Jurkat, Clone E6-1 (cell line): ENCODE measurements at regions not wholly inside any gene's neighbourhood (a gene's known extent, or its start where the extent isn't known, plus 50 kb on each side); places are given as distances from the start of the nearest gene placed in this dataset.
"Not testable (repeated sequence)": the region's sequence is repeated elsewhere in the genome, so short reads cannot be mapped to it uniquely, and the experiment has no call there.

Experiments used
- DNase-seq: peaks from one replicate; pipeline ENCODE4 v3.0.0-alpha.2; 2011; ENCODE audit warnings: low read depth, low spot score
- H3K4me3 ChIP-seq: 2 replicates; pipeline ENCODE4 v1.5.1; 2011; ENCODE audit warnings: mild to moderate bottlenecking, low read length, control low read depth, moderate library complexity

DNA sequence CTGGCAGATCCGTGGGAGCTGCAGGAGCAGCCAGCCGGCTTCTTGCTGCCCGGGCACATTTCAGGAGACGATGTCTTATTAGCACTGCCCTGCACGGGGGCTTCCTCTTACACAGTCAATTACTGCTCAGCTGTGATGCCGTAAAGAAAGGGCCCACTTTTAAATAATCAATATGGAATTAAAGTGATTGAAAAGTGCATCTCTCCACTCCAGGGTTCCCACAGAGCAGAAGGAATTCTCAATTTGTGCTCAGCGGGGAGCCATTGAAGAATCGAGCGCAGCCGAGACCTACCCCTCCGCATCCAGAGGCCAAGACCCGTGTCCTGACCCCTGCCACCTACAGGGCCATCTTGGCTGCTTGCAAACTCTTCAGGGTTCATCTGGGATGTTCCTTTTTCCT lies 399.4 kb upstream of the C16orf82 start:
- H3K4me3 ChIP-seq, result no peak overlapping the region
- DNase-seq, result no peak

DNA sequence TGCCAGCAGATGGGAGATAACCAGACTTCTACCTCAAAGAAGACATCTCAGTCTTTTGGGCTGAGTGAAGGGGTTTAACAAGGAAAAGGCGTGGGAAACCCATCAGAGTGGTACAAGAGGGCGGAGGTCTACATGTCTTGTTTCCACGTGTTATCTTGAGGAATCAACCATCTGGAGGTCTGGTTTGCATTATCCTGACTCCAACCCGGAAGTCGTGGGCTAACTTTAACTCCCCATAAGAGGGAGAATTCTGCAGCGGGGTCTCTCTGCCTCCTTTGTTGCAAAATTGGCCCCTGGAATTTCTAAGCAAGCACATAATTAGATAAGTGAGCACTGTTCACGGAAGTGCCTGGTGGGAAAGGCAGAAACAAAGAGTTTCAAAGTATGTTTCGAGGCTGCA lies 398.7 kb upstream of the C16orf82 start:
- no peak overlapping the region for H3K4me3 ChIP-seq
- DNase-seq, result no peak

DNA sequence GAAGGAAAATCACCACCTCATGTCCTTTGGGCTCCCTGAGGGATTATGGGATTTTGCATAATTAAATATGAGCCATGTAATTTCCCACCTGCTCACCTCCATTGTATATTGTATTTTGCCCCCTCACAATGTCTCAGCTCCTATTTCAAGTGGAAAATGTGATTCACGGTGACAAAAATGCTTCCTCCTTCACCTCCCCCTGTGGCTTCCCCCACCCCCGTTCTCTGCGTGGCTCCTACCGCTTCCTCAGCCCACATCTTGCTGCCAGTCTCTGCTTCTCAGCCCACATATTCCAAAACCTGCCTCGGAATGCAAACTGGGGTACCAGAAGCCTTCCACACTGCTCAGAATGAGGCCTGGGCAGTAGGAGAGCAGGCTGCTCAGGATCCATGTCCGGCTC lies 394.5 kb upstream of the C16orf82 start:
- H3K4me3 ChIP-seq, result no peak overlapping the region

DNA sequence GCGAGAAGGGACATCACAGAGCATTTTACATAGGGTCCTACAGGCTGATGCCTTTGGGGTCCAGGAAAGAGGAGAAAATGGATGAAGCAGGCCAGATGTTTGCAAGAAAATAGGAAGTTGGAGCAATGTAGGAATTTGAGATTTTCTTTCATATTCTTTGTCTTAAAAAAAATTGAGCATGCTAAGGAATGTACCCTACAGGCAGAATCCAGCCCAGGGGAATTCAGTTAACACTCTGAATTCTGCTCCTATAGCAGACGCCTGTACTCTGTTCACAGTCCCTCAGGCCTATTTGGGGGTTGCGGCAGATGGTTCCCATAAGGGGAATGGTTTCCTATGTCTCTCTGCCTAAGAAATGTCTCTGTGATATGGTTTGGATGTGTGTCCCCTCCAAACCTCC lies 393.7 kb upstream of the C16orf82 start:
- DNase-seq, result no peak
- H3K4me3 ChIP-seq, result no peak overlapping the region

More for the DNA sequence above, 394.5 kb upstream of the C16orf82 start:
- no peak for DNase-seq

DNA sequence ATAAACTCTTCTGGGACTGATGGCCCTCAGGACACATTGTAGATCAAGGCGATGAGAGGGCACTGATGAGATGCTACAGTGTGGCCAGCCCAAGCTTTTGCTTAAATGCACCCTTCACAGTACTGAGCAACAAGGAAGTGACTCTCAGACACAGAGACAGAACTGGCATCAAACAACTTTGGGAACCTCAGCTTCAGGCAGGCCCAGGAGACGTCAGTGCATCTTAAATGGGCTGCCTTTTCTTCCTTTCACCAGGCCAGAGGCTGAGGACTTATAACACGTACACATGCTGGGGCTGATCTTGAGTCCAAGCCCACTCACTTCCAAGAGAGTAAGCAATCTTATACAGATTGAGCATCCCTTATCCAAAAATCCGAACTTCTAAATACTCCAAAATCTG lies 386.1 kb upstream of the C16orf82 start:
- no peak overlapping the region for H3K4me3 ChIP-seq

GRCh38 chr16:26688105-26688504 lies 378.6 kb upstream of the C16orf82 start:
- DNase-seq, result no peak
- H3K4me3 ChIP-seq, result no peak overlapping the region

More for the DNA sequence above, 386.1 kb upstream of the C16orf82 start:
- no peak for DNase-seq

- no peak overlapping the region for H3K4me3 ChIP-seq
- no peak for DNase-seq
Measured at GRCh38 chr16:26688699-26689098, 378.0 kb upstream of the C16orf82 start.

GRCh38 chr16:26692658-26693057 lies 374.1 kb upstream of the C16orf82 start:
- no peak for DNase-seq
- H3K4me3 ChIP-seq, result no peak overlapping the region

DNA sequence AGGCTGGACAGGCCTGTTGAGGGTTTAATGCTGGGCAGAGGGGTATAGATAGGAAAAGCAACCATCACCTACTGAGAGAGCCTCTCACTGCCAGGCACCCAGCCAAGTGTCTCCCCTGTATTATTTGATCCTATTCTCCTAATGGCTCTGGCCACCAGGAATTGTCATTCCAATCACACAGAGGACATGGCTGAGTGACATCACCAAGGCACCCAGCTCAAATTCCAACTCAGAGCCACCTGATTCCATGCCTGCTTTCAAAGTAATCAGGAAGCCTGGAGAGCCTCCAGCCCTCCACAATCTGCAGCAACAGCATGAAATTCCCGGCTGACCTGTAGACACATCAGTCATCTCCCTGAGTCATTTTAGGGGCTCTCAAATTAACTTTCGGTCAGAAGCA lies 368.9 kb upstream of the C16orf82 start:
- DNase-seq, result no peak
- H3K4me3 ChIP-seq, result no peak overlapping the region

GRCh38 chr16:26700250-26700649 lies 366.5 kb upstream of the C16orf82 start:
- no peak overlapping the region for H3K4me3 ChIP-seq
- no peak for DNase-seq

DNA sequence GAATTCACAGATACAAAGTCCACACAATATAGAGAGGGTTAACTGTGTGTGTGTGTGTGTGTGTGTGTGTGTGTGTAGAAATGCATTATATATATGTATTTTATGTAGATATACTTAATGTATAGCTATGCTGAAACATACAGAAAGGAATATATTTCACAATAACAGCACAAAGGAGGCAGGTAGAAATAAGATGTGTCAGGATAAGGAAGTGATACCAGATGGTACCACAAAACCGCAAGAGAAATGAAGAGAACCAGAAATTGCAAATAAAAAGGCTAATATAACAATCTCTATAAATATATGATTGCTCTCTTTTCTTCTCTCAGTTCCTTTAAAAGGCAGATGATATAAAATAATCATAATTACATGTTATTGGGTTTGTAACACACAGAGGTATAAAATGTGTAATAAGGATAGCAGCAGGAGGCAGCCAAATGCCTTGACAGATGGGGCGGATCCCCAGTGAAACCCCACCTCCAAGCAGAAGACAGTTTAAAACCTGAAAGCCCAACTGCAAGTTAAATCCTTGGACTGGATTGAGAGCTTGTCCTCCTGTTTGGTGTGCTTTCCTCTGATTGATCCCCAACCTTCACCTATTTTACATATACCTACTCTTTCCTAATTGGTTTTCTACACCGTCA lies 365.4 kb upstream of the C16orf82 start:
- no peak overlapping the region for H3K4me3 ChIP-seq
- DNase-seq, result no peak

DNA sequence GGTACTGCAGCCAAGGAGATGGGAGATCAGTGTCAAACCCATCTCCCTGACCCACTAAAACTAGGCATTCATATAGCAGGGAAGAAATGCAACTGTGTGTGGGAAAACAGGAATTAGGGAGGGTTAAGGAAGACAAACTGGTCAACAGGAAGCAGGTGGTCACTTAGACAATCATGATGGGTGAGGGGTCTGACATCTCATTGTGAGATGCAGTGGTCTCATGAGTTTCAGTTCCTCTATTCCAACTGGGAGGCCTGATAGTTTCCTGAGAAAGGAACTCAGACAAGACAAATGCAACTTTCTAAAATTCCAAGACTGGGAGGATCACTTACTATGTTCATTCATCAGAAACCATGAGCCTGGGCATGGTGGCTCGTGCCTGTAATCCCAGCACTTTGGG lies 361.4 kb upstream of the C16orf82 start:
- H3K4me3 ChIP-seq, result no peak overlapping the region
- DNase-seq, result no peak

DNA sequence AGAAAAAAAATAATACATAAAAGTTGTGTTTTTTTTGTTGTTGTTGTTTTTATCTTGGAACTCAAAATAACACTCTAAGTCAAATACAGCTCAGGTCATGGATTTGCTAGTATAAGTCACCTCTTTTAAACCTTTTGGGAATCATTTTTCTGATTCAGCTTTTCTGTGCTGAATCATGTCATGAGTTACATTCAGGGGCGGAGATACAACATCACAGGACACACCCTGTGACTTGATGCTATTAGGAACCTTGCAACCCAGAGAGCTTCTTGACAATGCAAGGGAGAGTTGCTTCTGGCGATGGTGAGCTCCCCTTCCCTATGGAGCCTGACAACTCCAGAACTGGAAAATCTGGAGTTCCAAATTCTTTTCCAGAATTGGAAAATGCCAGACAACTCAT lies 358.3 kb upstream of the C16orf82 start:
- DNase-seq, result no peak
- no peak overlapping the region for H3K4me3 ChIP-seq

- peak; percentile 42 for DNase-seq
- H3K4me3 ChIP-seq, result no peak overlapping the region
Measured at GRCh38 chr16:26709175-26709574, 357.6 kb upstream of the C16orf82 start.

GRCh38 chr16:26709754-26710153 lies 357.0 kb upstream of the C16orf82 start:
- no peak for DNase-seq
- no peak overlapping the region for H3K4me3 ChIP-seq

DNA sequence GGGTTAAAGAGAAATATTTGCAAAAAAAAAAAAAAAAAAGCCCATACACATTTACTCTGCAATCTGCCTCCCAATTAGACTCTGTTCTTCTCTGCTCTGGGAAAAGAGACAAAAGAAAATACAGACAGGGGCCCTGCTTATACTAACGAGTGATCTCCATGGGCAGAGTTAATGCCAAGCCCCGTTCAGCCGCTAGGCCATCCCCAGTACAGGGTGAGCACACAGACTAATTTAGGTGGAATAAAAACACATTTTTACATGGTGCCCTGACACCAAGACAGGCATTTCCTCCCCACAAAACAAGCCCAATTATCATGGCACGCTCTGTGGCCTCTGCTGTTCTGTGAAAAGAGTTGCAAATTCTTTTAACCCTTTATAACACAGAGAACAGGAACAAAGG lies 356.3 kb upstream of the C16orf82 start:
- H3K4me3 ChIP-seq, result no peak overlapping the region
- no peak for DNase-seq

DNA sequence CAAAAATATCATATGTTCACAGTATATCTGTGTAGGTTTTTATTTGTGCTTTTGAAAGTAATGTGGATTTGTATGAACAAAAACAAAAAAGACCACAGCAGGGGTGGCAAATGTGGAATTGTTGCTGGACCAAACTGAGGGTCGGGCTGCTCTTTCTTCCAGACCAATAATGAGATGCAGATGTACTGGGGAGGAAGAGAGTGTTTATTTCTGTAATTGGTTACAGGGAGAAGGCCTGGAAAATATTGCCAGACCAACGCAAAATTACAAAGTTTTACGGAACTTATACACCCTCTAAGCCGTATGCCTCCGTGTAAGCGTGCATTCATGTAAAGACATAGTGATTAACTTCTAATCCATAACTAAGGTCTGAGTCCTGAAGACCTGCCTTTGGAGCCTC lies 353.9 kb upstream of the C16orf82 start:
- H3K4me3 ChIP-seq, result no peak overlapping the region
- no peak for DNase-seq

- H3K4me3 ChIP-seq, result no peak overlapping the region
- DNase-seq, result no peak
Measured at GRCh38 chr16:26715969-26716368, 350.8 kb upstream of the C16orf82 start.

- H3K4me3 ChIP-seq, result no peak overlapping the region
- DNase-seq, result no peak
Measured at GRCh38 chr16:26717826-26718225, 348.9 kb upstream of the C16orf82 start.

- no peak for DNase-seq
- no peak overlapping the region for H3K4me3 ChIP-seq
Measured at GRCh38 chr16:26721290-26721689, 345.4 kb upstream of the C16orf82 start.

DNA sequence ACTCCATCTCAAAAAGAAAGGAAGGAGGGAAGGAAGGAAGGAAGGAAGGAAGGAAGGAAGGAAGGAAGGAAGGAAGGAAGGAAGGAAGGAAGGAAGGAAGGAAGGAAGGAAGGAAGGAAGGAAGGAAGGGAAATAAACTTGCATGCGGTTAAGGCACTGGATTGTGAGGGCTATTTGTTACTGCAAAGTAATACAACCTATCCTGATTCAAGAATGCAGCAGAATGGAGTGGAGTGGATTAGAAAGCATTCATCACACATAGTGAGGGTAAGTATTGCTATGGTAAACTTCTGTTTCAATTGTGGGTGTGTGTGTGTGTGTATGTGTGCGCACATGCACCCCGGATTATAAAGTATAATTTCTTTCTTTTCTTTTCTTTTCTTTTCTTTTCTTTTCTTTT lies 344.8 kb upstream of the C16orf82 start:
- not testable (repeated sequence) for H3K4me3 ChIP-seq, DNase-seq

DNA sequence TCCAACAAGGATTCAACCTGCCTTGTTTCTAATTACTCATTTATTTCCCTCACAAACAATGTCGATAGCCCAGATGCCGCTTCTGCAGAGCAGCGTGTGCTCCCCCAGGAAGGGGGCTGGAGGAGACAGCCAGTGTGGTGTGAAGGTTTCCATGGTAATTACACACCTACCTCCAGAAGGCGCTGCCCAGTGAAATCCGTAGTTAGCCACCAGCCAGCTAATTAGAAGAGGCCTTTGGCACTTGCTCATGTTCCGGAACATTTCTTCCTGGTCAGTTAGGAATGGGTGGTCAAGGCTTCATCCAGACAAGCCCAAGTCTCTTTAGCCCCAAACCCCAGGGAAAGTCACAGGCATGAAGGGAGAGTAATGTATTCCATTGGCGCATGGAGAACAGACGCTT lies 342.5 kb upstream of the C16orf82 start:
- no peak for DNase-seq
- no peak overlapping the region for H3K4me3 ChIP-seq
